ENCODE measurements at regions not wholly inside any gene's neighbourhood (a gene's known extent, or its start where the extent isn't known, plus 50 kb on each side); places are given as distances from the start of the nearest gene placed in this dataset.

DNA sequence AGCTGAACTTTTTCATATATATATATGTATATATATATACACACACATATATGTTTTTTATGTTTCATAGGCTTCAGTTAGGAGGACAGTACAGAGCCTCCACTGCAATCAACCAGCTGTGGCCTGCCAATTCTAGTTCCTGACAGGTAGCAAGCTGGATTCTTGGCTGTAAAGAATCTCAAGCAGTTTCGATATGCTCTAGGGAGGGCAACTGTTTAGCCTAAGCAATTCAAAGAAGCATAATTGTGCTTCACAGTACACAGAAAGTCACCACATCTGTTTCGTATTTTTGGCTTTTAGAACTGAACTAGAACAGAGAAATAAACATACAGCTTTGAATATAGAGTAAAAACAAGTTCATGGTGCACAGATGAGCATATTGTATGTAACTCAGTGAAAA, 152.4 kb upstream of the ARRDC3 start:
- no peaks in the 10 kb centered on the region for H3K9me3 ChIP-seq
- no peaks in the 10 kb centered on the region for H3K27me3 ChIP-seq
- no peaks in the 10 kb centered on the region for H3K36me3 ChIP-seq
- intact Hi-C loops (cut with DNase I), result no loop called here
- no peaks in the 10 kb centered on the region for H3K4me1 ChIP-seq (ENCODE audit: insufficient read depth)
- DNase-seq, result no peak
- no peak overlapping the region for H3K27ac ChIP-seq
- no peak overlapping the region for H3K4me3 ChIP-seq
- TF ChIP-seq, protein P1, sequence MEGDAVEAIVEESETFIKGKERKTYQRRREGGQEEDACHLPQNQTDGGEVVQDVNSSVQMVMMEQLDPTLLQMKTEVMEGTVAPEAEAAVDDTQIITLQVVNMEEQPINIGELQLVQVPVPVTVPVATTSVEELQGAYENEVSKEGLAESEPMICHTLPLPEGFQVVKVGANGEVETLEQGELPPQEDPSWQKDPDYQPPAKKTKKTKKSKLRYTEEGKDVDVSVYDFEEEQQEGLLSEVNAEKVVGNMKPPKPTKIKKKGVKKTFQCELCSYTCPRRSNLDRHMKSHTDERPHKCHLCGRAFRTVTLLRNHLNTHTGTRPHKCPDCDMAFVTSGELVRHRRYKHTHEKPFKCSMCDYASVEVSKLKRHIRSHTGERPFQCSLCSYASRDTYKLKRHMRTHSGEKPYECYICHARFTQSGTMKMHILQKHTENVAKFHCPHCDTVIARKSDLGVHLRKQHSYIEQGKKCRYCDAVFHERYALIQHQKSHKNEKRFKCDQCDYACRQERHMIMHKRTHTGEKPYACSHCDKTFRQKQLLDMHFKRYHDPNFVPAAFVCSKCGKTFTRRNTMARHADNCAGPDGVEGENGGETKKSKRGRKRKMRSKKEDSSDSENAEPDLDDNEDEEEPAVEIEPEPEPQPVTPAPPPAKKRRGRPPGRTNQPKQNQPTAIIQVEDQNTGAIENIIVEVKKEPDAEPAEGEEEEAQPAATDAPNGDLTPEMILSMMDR (IDR thresholded peaks at IDR 0.05), result no peak
- TF ChIP-seq POLR2A (IDR thresholded peaks at IDR 0.05) (no peak), EP300 (IDR thresholded peaks at IDR 0.05) (no peak)
- WGBS, 3 donors, result 16 to 22% (median 22%) methylated on average over 2 of the region's 2 CpGs

DNA sequence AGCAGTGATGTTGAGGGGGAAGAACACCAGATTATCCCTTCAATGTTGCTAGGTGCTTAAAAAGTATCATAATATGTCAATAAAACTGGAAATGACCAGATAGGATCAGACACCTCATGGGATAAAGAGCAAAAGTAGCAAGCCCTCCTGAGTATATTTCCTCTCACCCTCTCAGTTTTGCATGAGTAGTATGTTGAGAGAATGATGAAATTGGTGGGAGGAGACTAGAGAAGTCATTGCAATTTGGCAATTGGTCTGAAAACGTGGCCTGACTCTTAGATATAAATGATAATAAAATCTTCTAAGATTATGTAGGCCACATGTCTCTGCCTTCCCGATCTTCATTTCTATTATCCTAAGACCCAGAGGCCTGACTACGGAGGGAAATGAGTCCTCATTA, 151.2 kb upstream of the ARRDC3 start:
- WGBS, 3 donors, result 80 to 88% (median 85%) methylated on average over 3 of the region's 3 CpGs
- DNase-seq, result no peak
- intact Hi-C loops (cut with DNase I), result no loop called here

DNA sequence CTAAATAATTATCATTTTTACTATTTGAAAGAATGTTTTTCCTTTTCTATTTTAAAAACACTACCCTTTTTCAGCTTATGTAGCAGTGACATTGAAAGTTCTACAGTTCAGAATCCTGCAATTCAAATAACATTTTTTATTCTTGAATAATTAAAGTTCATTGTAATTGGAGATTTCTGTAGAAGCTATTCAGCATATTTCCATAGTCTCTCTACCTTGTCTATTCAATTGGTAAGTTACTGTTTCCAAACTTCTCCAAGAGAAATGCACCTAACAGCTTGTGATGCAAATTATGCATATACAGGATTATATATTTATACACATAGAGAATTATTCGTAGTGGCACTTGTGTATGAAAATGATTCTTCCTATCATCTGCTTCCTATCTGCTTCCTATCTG, 149.7 kb upstream of the ARRDC3 start:
- no peaks in the 10 kb centered on the region for H3K9me3 ChIP-seq
- no peak overlapping the region for H3K27ac ChIP-seq
- H3K4me3 ChIP-seq, result no peak overlapping the region
- no peaks in the 10 kb centered on the region for H3K4me1 ChIP-seq (ENCODE audit: insufficient read depth)
- TF ChIP-seq EP300 (IDR thresholded peaks at IDR 0.05) (no peak), POLR2A (IDR thresholded peaks at IDR 0.05) (no peak)
- TF ChIP-seq, protein P1 (IDR thresholded peaks at IDR 0.05), result no peak
- no peak for DNase-seq
- no peaks in the 10 kb centered on the region for H3K36me3 ChIP-seq
- intact Hi-C loops (cut with DNase I), result no loop called here
- 83 to 85% (median 84%) methylated on average over 1 of the region's 1 CpG for WGBS, 3 donors
- H3K27me3 ChIP-seq, result no peaks in the 10 kb centered on the region

More for the DNA sequence above, 151.2 kb upstream of the ARRDC3 start:
- H3K4me1 ChIP-seq (ENCODE audit: insufficient read depth), result no peaks in the 10 kb centered on the region
- TF ChIP-seq EP300 (IDR thresholded peaks at IDR 0.05) (no peak), POLR2A (IDR thresholded peaks at IDR 0.05) (no peak)
- TF ChIP-seq, protein P1 (IDR thresholded peaks at IDR 0.05), result no peak
- no peaks in the 10 kb centered on the region for H3K9me3 ChIP-seq
- H3K36me3 ChIP-seq, result no peaks in the 10 kb centered on the region
- no peaks in the 10 kb centered on the region for H3K27me3 ChIP-seq
- no peak overlapping the region for H3K27ac ChIP-seq
- no peak overlapping the region for H3K4me3 ChIP-seq

DNA sequence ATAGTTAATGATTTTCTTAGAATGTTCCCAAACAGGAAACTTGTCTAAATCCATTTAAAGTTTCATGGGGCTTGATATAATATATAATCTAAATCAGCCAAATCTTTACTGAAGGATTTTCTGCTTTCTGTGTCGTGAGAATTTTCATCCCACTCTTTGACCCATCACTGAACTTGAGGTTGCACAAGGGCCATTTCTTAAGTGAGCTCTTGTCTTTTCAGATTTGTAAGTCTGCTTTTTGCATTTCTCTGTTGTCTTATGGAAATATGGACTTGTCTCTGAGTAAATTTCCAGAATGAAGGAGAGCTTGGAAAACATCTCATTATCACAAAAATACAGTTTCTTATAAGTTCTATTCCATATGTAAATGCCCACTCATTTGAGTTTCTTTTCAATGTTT, 149.2 kb upstream of the ARRDC3 start:
- Histone ChIP-seq H3K27ac (no peak overlapping the region), H3K36me3 (no peaks in the 10 kb centered on the region), H3K4me3 (no peak overlapping the region), H3K4me1 (ENCODE audit: insufficient read depth) (no peaks in the 10 kb centered on the region), H3K27me3 (no peaks in the 10 kb centered on the region), H3K9me3 (no peaks in the 10 kb centered on the region)
- intact Hi-C loops (cut with DNase I), result no loop called here
- 25 to 36% (median 27%) methylated on average over 1 of the region's 1 CpG for WGBS, 3 donors
- DNase-seq, result no peak
- no peak for TF ChIP-seq EP300 (IDR thresholded peaks at IDR 0.05)
- TF ChIP-seq, protein P1 (IDR thresholded peaks at IDR 0.05), result no peak
- no peak for TF ChIP-seq POLR2A (IDR thresholded peaks at IDR 0.05)

DNA sequence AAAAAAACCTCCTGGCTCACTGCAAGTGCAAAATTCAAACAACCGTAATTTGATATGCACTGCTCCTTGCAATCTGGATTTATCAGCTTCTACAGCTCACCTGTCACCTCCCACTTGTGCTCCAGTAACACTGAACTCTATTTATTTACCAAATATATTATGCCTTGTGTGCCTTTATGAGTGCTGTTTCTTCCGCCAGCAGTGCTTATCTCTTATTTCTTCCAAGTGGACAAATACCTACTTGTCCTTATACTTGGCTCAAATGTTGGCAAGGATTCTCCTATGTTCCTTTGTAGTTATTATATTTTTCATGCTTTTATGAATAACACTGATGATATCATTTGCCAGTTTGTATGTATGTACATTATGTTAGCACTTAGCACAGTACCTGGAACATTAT, 145.7 kb upstream of the ARRDC3 start:
- no peaks in the 10 kb centered on the region for H3K36me3 ChIP-seq
- 79 to 81% (median 81%) methylated on average over 2 of the region's 2 CpGs for WGBS, 3 donors
- intact Hi-C loops (cut with DNase I), result no loop called here
- DNase-seq, result no peak
- H3K27ac ChIP-seq, result no peak overlapping the region
- no peaks in the 10 kb centered on the region for H3K4me1 ChIP-seq (ENCODE audit: insufficient read depth)
- H3K9me3 ChIP-seq, result no peaks in the 10 kb centered on the region
- H3K4me3 ChIP-seq, result no peak overlapping the region
- H3K27me3 ChIP-seq, result no peaks in the 10 kb centered on the region
- TF ChIP-seq, protein P1 (IDR thresholded peaks at IDR 0.05), result no peak
- no peak for TF ChIP-seq POLR2A (IDR thresholded peaks at IDR 0.05)
- no peak for TF ChIP-seq EP300 (IDR thresholded peaks at IDR 0.05)
